K562 (cell line): ENCODE measurements at regions not wholly inside any gene's neighbourhood (a gene's known extent, or its start where the extent isn't known, plus 50 kb on each side); places are given as distances from the start of the nearest gene placed in this dataset.
A peak's percentile ranks its signal among the peaks of the same experiment; 100 is the strongest.

ENCODE experiments used
- ATAC-seq: fragments of 200-7000 bp; cut with Tn5 transposase; 3 replicates; pipeline ENCODE4 v1.9.1; 2020; ENCODE audit warnings: moderate library complexity
- BruUV-seq: library from RNA; stranded (reverse); fragments of 400-500 nt; replicated peaks from 2 replicates; lab custom pipeline; 2021; lab: Mats Ljungman, UMichigan
- CTCF ChIA-PET: fragments of 300-600 bp; formaldehyde crosslinking; extraction: SDS; loops from one replicate; lab custom pipeline; 2021; ENCODE audit warnings: low intra/inter-chr PET ratio; lab: Yijun Ruan, JAX
- POLR2A ChIA-PET: fragments of 300-600, 350-650 bp; sonication (Branson Sonifier 250); formaldehyde crosslinking; extraction: SDS; loops from one replicate; lab custom pipeline; 2021; ENCODE audit warnings: antibody characterized with exemption, inconsistent platforms; lab: Yijun Ruan, JAX
- DNase-seq, 4 experiments: peaks; one replicate each; pipeline versions ENCODE4 v3.0.0 to v3.0.0-alpha.2; 2011 to 2018; ENCODE audit warnings: low spot score in 3 of 4, mixed read lengths in 3 of 4; ENCODE audit errors: extremely low read depth in 1 of 4
- FAIRE-seq: peaks from 2 replicates; lab custom pipeline; 2011; peaks lifted over from hg19 to GRCh38; lab: Jason Lieb, UNC
- H2AFZ ChIP-seq: 2 replicates; pipeline ENCODE4 v1.6.0; 2011; ENCODE audit warnings: low read depth, low read length, control low read depth, inconsistent platforms
- H3K27ac ChIP-seq: fragments of 200-600 bp; 3 replicates; pipeline ENCODE4 v1.8.0; 2011; ENCODE audit warnings: low read depth, mild to moderate bottlenecking, control low read depth, inconsistent platforms, low read length, moderate library complexity, mixed read lengths; ENCODE audit errors: extremely low read depth
- H3K27me3 ChIP-seq, 2 experiments: fragments of 300-600 bp in 1 of 2; 2 replicates in 1 of 2; 3 replicates in 1 of 2; pipeline versions ENCODE4 v1.6.0 to v1.8.0; 2011; ENCODE audit warnings: inconsistent platforms in 2 of 2, low read length in 2 of 2, mild to moderate bottlenecking in 1 of 2, mixed read lengths in 1 of 2, moderate library complexity in 1 of 2; ENCODE audit not compliant: control insufficient read depth in 2 of 2, insufficient read depth in 2 of 2
- H3K36me3 ChIP-seq: fragments of 300-600 bp; 3 replicates; pipeline ENCODE4 v1.8.0; 2011; ENCODE audit warnings: mild to moderate bottlenecking, low read length, inconsistent platforms; ENCODE audit not compliant: control insufficient read depth, insufficient read depth
- H3K4me1 ChIP-seq, 2 experiments: fragments of 200-600 bp in 1 of 2; replicated peaks in 1 of 2; 2 replicates in 1 of 2; 3 replicates in 1 of 2; pipeline versions ENCODE4 v1.5.1 to v1.8.0; 2011; ENCODE audit warnings: inconsistent platforms in 2 of 2, low read length in 2 of 2, mild to moderate bottlenecking in 1 of 2, mixed read lengths in 1 of 2, moderate library complexity in 1 of 2; ENCODE audit not compliant: control insufficient read depth in 2 of 2, insufficient read depth in 2 of 2
- H3K4me2 ChIP-seq: 2 replicates; pipeline ENCODE4 v1.6.1; 2011; ENCODE audit warnings: low read length, control low read depth, inconsistent platforms, mixed read lengths; ENCODE audit not compliant: insufficient read depth
- H3K4me3 ChIP-seq: fragments of 200-600 bp; sonication (generic), shearing (Covaris generic); 2 replicates; pipeline ENCODE4 v1.5.1; 2016; ENCODE audit warnings: control low read depth, inconsistent platforms
- H3K79me2 ChIP-seq: fragments of 200-600 bp; 3 replicates; pipeline ENCODE4 v1.8.0; 2011; ENCODE audit warnings: low read length, inconsistent platforms; ENCODE audit not compliant: control insufficient read depth, insufficient read depth
- H3K9ac ChIP-seq, 2 experiments: 2 replicates each; pipeline versions ENCODE4 v1.6.0 to v1.6.1; 2011; ENCODE audit warnings: low read depth in 2 of 2, low read length in 2 of 2, control low read depth in 1 of 2, inconsistent platforms in 1 of 2, mild to moderate bottlenecking in 1 of 2, mixed read lengths in 1 of 2; ENCODE audit not compliant: insufficient read depth in 1 of 2
- H3K9me1 ChIP-seq: one replicate; pipeline ENCODE4 v1.6.0; 2011; ENCODE audit warnings: inconsistent platforms, mild to moderate bottlenecking, low read length, moderate library complexity; ENCODE audit not compliant: control insufficient read depth, insufficient read depth
- H3K9me3 ChIP-seq: replicated peaks from 2 replicates; pipeline ENCODE4 v1.5.1; 2011; ENCODE audit warnings: low read depth, low read length, inconsistent platforms; ENCODE audit not compliant: control insufficient read depth, insufficient read depth
- H4K20me1 ChIP-seq: replicated peaks from 2 replicates; pipeline ENCODE4 v1.6.1; 2011; ENCODE audit warnings: low read length, inconsistent platforms, mixed read lengths; ENCODE audit not compliant: control insufficient read depth, insufficient read depth
- ARID1B ChIP-seq: fragments of 450-650 bp; IDR thresholded peaks from 2 replicates; pipeline ENCODE4 v1.6.1; 2016; ENCODE audit warnings: antibody characterized with exemption, mild to moderate bottlenecking, inconsistent platforms
- CBFA2T3 ChIP-seq: fragments of 450-650 bp; IDR thresholded peaks from 2 replicates; pipeline ENCODE4 v1.6.1; 2017
- DDX20 ChIP-seq: fragments of 450-650 bp; IDR thresholded peaks from 2 replicates; pipeline ENCODE4 v1.6.1; 2016; ENCODE audit warnings: missing genetic modification characterization, low read depth, mild to moderate bottlenecking, missing compliant biosample characterization, moderate library complexity
- GATAD2A ChIP-seq: fragments of 450-650 bp; IDR thresholded peaks from 2 replicates; pipeline ENCODE4 v1.6.1; 2017
- MEF2A ChIP-seq: IDR thresholded peaks from 2 replicates; pipeline ENCODE4 v1.6.1; 2011; ENCODE audit warnings: low read depth, mild to moderate bottlenecking, low read length, moderate library complexity; ENCODE audit not compliant: control insufficient read depth
- MXI1 ChIP-seq: IDR thresholded peaks from 2 replicates; pipeline ENCODE4 v1.6.1; 2011; ENCODE audit warnings: low read depth, mild to moderate bottlenecking, improper control_type of control experiment, low read length
- NCOA4 ChIP-seq: fragments of 450-650 bp; IDR thresholded peaks from 2 replicates; pipeline ENCODE4 v1.6.1; 2018; ENCODE audit warnings: mild to moderate bottlenecking; ENCODE audit not compliant: partially characterized antibody
- RFX1 ChIP-seq: fragments of 450-650 bp; IDR thresholded peaks from 2 replicates; pipeline ENCODE4 v1.6.1; 2016; ENCODE audit warnings: mild to moderate bottlenecking, moderate library complexity
- SPI1 ChIP-seq: IDR thresholded peaks from 2 replicates; pipeline ENCODE4 v1.6.1; 2011; ENCODE audit warnings: low read depth, low read length, control low read depth, borderline replicate concordance
- WGBS: fragments of 100-300 bp; shearing (Covaris generic); methylation state at CpG from one replicate; pipeline ENCODE4 v1.1.6; 2016; ENCODE audit warnings: low coverage, mixed read lengths; ENCODE audit not compliant: insufficient coverage; ENCODE audit errors: missing lambda C conversion rate; 5-methylcytosine and 5-hydroxymethylcytosine counted together
- in situ Hi-C: fragments of 300-500 bp; cut with MboI; formaldehyde crosslinking; loops from 4 replicates; pipeline ENCODE4 v1.15.0; 2018; ENCODE audit warnings: inconsistent platforms, mixed read lengths
- intact Hi-C: fragments of 100-400 bp; cut with micrococcal nuclease; formaldehyde crosslinking; loops from 2 replicates; pipeline ENCODE4 v1.14.2; 2022
- TF ChIP-seq, protein P1 (sequence below), 2 experiments: fragments of 450-650 bp; conservative IDR thresholded peaks; 2 replicates each; pipeline ENCODE4 v1.6.1; 2017; ENCODE audit warnings: mild to moderate bottlenecking in 2 of 2, moderate library complexity in 2 of 2
- TF ChIP-seq, protein P2 (sequence below): fragments of 250-450 bp; sonication (Bioruptor Pico); IDR thresholded peaks from 2 replicates; pipeline ENCODE4 v1.8.0; 2021; ENCODE audit warnings: moderate library complexity, mild to moderate bottlenecking, inconsistent platforms
- TF ChIP-seq, protein P3 (sequence below): fragments of 250-450 bp; sonication (Bioruptor Pico); IDR thresholded peaks from 2 replicates; pipeline ENCODE4 v1.5.0; 2021

- TF ChIP-seq ARID1B (peak; percentile 21; the same call in 1 of the 2 replicates), MXI1 (no peak), CBFA2T3 (peak; percentile 19; the same call in 1 of the 2 replicates), GATAD2A (no peak)
These were observed 70.2 kb upstream of the TLE4 start (continued) for GRCh38 chr9:79501546-79501945.

- no peaks in the 10 kb centered on the region for H3K36me3 ChIP-seq
- intact Hi-C loops (no loop called here), in situ Hi-C loops (no loop called here)
- no peaks in the 10 kb centered on the region for H3K9me3 ChIP-seq
- POLR2A ChIA-PET: no interaction called here
- FAIRE-seq: no peak
- H3K27ac ChIP-seq: no peak overlapping the region
- H2AFZ ChIP-seq: no peak overlapping the region
- H3K4me3 ChIP-seq: no peak overlapping the region
- no peak for DNase-seq
- H3K79me2 ChIP-seq: no peaks in the 10 kb centered on the region
- no peak for ATAC-seq
- H3K4me2 ChIP-seq: no peak overlapping the region
- no peaks in the 10 kb centered on the region for H4K20me1 ChIP-seq
- H3K27me3 ChIP-seq: no peaks in the 10 kb centered on the region
- 0% methylated on average over 4 of the region's 4 CpGs for WGBS
- no peaks in the 10 kb centered on the region for H3K4me1 ChIP-seq
- no peak overlapping the region for H3K9ac ChIP-seq
- H3K9me1 ChIP-seq: no peaks in the 10 kb centered on the region
- CTCF ChIA-PET: no interaction called here
- BruUV-seq: no TSS peak
- no peak for TF ChIP-seq MEF2A
- TF ChIP-seq, protein P1, sequence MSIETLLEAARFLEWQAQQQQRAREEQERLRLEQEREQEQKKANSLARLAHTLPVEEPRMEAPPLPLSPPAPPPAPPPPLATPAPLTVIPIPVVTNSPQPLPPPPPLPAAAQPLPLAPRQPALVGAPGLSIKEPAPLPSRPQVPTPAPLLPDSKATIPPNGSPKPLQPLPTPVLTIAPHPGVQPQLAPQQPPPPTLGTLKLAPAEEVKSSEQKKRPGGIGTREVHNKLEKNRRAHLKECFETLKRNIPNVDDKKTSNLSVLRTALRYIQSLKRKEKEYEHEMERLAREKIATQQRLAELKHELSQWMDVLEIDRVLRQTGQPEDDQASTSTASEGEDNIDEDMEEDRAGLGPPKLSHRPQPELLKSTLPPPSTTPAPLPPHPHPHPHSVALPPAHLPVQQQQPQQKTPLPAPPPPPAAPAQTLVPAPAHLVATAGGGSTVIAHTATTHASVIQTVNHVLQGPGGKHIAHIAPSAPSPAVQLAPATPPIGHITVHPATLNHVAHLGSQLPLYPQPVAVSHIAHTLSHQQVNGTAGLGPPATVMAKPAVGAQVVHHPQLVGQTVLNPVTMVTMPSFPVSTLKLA (conservative IDR thresholded peaks at IDR 0.05): no peak
- no peak for TF ChIP-seq SPI1
- TF ChIP-seq, protein P2, sequence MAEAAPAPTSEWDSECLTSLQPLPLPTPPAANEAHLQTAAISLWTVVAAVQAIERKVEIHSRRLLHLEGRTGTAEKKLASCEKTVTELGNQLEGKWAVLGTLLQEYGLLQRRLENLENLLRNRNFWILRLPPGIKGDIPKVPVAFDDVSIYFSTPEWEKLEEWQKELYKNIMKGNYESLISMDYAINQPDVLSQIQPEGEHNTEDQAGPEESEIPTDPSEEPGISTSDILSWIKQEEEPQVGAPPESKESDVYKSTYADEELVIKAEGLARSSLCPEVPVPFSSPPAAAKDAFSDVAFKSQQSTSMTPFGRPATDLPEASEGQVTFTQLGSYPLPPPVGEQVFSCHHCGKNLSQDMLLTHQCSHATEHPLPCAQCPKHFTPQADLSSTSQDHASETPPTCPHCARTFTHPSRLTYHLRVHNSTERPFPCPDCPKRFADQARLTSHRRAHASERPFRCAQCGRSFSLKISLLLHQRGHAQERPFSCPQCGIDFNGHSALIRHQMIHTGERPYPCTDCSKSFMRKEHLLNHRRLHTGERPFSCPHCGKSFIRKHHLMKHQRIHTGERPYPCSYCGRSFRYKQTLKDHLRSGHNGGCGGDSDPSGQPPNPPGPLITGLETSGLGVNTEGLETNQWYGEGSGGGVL (CRISPR knock-in tag): no peak
- TF ChIP-seq RFX1: no peak
- no peak for TF ChIP-seq NCOA4
- TF ChIP-seq, protein P3, sequence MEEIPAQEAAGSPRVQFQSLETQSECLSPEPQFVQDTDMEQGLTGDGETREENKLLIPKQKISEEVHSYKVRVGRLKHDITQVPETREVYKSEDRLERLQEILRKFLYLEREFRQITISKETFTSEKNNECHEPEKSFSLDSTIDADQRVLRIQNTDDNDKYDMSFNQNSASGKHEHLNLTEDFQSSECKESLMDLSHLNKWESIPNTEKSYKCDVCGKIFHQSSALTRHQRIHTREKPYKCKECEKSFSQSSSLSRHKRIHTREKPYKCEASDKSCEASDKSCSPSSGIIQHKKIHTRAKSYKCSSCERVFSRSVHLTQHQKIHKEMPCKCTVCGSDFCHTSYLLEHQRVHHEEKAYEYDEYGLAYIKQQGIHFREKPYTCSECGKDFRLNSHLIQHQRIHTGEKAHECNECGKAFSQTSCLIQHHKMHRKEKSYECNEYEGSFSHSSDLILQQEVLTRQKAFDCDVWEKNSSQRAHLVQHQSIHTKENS (CRISPR knock-in tag): no peak
- no peak for TF ChIP-seq DDX20 (tag)
These were observed 64.0 kb upstream of the TLE4 start for GRCh38 chr9:79507801-79508200.
